HCT116 (cell line): ENCODE measurements at regions not wholly inside any gene's neighbourhood (a gene's known extent, or its start where the extent isn't known, plus 50 kb on each side); places are given as distances from the start of the nearest gene placed in this dataset.
"Not testable (repeated sequence)": the region's sequence is repeated elsewhere in the genome, so short reads cannot be mapped to it uniquely, and the experiment has no call there.

Experiments used
- CTCF ChIP-seq, 3 experiments: fragments of 200-600 bp in 1 of 3; sonication (generic) in 1 of 3; IDR thresholded peaks in 2 of 3; conservative IDR thresholded peaks in 1 of 3; 2 replicates each; pipeline ENCODE4 v1.5.1; 2012 to 2017; ENCODE audit warnings: low read depth in 2 of 3, low read length in 2 of 3, antibody characterized with exemption in 1 of 3, borderline replicate concordance in 1 of 3, control low read depth in 1 of 3, mild to moderate bottlenecking in 1 of 3, mixed read lengths in 1 of 3, mixed run types in 1 of 3, moderate library complexity in 1 of 3; ENCODE audit not compliant: insufficient read depth in 1 of 3
- ELF1 ChIP-seq: IDR thresholded peaks from 2 replicates; pipeline ENCODE4 v1.6.1; 2012; ENCODE audit warnings: low read depth, borderline replicate concordance
- EZH2 ChIP-seq: fragments of 200-600 bp; sonication (generic); IDR thresholded peaks from 2 replicates; pipeline ENCODE4 v1.6.1; 2017; ENCODE audit warnings: antibody characterized with exemption, mixed run types
- FOSL1 ChIP-seq: IDR thresholded peaks from 2 replicates; pipeline ENCODE4 v1.6.1; 2012; ENCODE audit warnings: low read depth
- JUND ChIP-seq: IDR thresholded peaks from 2 replicates; pipeline ENCODE4 v1.6.1; 2012
- POLR2A ChIP-seq: IDR thresholded peaks from 2 replicates; pipeline ENCODE4 v1.7.0; 2011; ENCODE audit warnings: borderline replicate concordance; ENCODE audit not compliant: insufficient read depth, insufficient read length; ENCODE audit errors: extremely low read depth
- POLR2AphosphoS5 ChIP-seq: IDR thresholded peaks from 2 replicates; pipeline ENCODE4 v1.6.1; 2011; ENCODE audit warnings: mild to moderate bottlenecking, low read depth, low read length, moderate library complexity
- RAD21 ChIP-seq: IDR thresholded peaks from 2 replicates; pipeline ENCODE4 v1.6.1; 2012; ENCODE audit warnings: low read depth, mild to moderate bottlenecking
- SP1 ChIP-seq: IDR thresholded peaks from 2 replicates; pipeline ENCODE4 v1.6.1; 2012; ENCODE audit warnings: low read depth
- SRF ChIP-seq: IDR thresholded peaks from 2 replicates; pipeline ENCODE4 v1.6.1; 2012; ENCODE audit warnings: low read depth

- not testable (repeated sequence) for TF ChIP-seq EZH2; ELF1; POLR2AphosphoS5; CTCF (IDR thresholded peaks at IDR 0.05 in 2 of 3, conservative IDR thresholded peaks at IDR 0.05 in 1 of 3; ENCODE audit: borderline replicate concordance in 1 of 3, insufficient read depth in 1 of 3, low read depth in 2 of 3, low read length in 2 of 3); SP1; POLR2A; SRF; RAD21; JUND; FOSL1
Observed at GRCh38 chr1:232344186-232344585, 285.7 kb downstream of the SIPA1L2 start.
